ENCODE measurements at regions not wholly inside any gene's neighbourhood (a gene's known extent, or its start where the extent isn't known, plus 50 kb on each side); places are given as distances from the start of the nearest gene placed in this dataset.

- peaks cover 0 to 2% (median 0%) of the 10 kb centered on the region in 5 donors for H3K9me3 ChIP-seq (ENCODE audit: control insufficient read depth in 5 of 5, low read length in 5 of 5)
- H3K9ac ChIP-seq (ENCODE audit: low read length in 5 of 5): no peak overlapping the region
- H3K27me3 ChIP-seq (ENCODE audit: control insufficient read depth in 5 of 5, insufficient read depth in 4 of 5, low read length in 5 of 5): peaks cover 0 to 6% (median 0%) of the 10 kb centered on the region in 5 donors
- no peaks in the 10 kb centered on the region for H3K36me3 ChIP-seq (ENCODE audit: control insufficient read depth in 5 of 5, insufficient read depth in 5 of 5, low read length in 5 of 5)
- H3K4me3 ChIP-seq (ENCODE audit: low read depth in 1 of 5, low read length in 5 of 5): no peak overlapping the region
- no peak overlapping the region for H3K27ac ChIP-seq (ENCODE audit: low read depth, low read length)
- no peaks in the 10 kb centered on the region for H3K4me1 ChIP-seq (ENCODE audit: control insufficient read depth in 5 of 5, insufficient read depth in 5 of 5, low read length in 5 of 5)
Measured at GRCh38 chr7:153087498-153087897, 327.9 kb downstream of the ACTR3B start.

GRCh38 chr7:153088601-153089000, 329.0 kb downstream of the ACTR3B start:
- Histone ChIP-seq H3K27me3 (ENCODE audit: control insufficient read depth in 5 of 5, insufficient read depth in 4 of 5, low read length in 5 of 5) (peaks cover 0 to 2% (median 0%) of the 10 kb centered on the region in 5 donors), H3K27ac (ENCODE audit: low read depth, low read length) (no peak overlapping the region), H3K9me3 (ENCODE audit: control insufficient read depth in 5 of 5, low read length in 5 of 5) (no peaks in the 10 kb centered on the region), H3K4me1 (ENCODE audit: control insufficient read depth in 5 of 5, insufficient read depth in 5 of 5, low read length in 5 of 5) (no peaks in the 10 kb centered on the region), H3K4me3 (ENCODE audit: low read depth in 1 of 5, low read length in 5 of 5) (no peak overlapping the region), H3K9ac (ENCODE audit: low read length in 5 of 5) (no peak overlapping the region), H3K36me3 (ENCODE audit: control insufficient read depth in 5 of 5, insufficient read depth in 5 of 5, low read length in 5 of 5) (no peaks in the 10 kb centered on the region)

- no peak overlapping the region for H3K9ac ChIP-seq (ENCODE audit: low read length in 5 of 5)
- no peak overlapping the region for H3K27ac ChIP-seq (ENCODE audit: low read depth, low read length)
- H3K9me3 ChIP-seq (ENCODE audit: control insufficient read depth in 5 of 5, low read length in 5 of 5): peaks cover 0 to 3% (median 0%) of the 10 kb centered on the region in 5 donors
- no peaks in the 10 kb centered on the region for H3K27me3 ChIP-seq (ENCODE audit: control insufficient read depth in 5 of 5, insufficient read depth in 4 of 5, low read length in 5 of 5)
- H3K4me3 ChIP-seq (ENCODE audit: low read depth in 1 of 5, low read length in 5 of 5): no peak overlapping the region
- no peaks in the 10 kb centered on the region for H3K36me3 ChIP-seq (ENCODE audit: control insufficient read depth in 5 of 5, insufficient read depth in 5 of 5, low read length in 5 of 5)
- H3K4me1 ChIP-seq (ENCODE audit: control insufficient read depth in 5 of 5, insufficient read depth in 5 of 5, low read length in 5 of 5): no peaks in the 10 kb centered on the region
Measured at GRCh38 chr7:153090209-153090608, 330.7 kb downstream of the ACTR3B start.

- Histone ChIP-seq H3K36me3 (ENCODE audit: control insufficient read depth in 5 of 5, insufficient read depth in 5 of 5, low read length in 5 of 5) (no peaks in the 10 kb centered on the region), H3K9ac (ENCODE audit: low read length in 5 of 5) (no peak overlapping the region), H3K4me1 (ENCODE audit: control insufficient read depth in 5 of 5, insufficient read depth in 5 of 5, low read length in 5 of 5) (no peaks in the 10 kb centered on the region), H3K27me3 (ENCODE audit: control insufficient read depth in 5 of 5, insufficient read depth in 4 of 5, low read length in 5 of 5) (no peaks in the 10 kb centered on the region), H3K27ac (ENCODE audit: low read depth, low read length) (no peak overlapping the region), H3K4me3 (ENCODE audit: low read depth in 1 of 5, low read length in 5 of 5) (no peak overlapping the region), H3K9me3 (ENCODE audit: control insufficient read depth in 5 of 5, low read length in 5 of 5) (peaks cover 0 to 3% (median 0%) of the 10 kb centered on the region in 5 donors)
Measured at GRCh38 chr7:153090764-153091163, 331.2 kb downstream of the ACTR3B start.

- no peak overlapping the region for H3K4me3 ChIP-seq (ENCODE audit: low read depth in 1 of 5, low read length in 5 of 5)
- no peaks in the 10 kb centered on the region for H3K4me1 ChIP-seq (ENCODE audit: control insufficient read depth in 5 of 5, insufficient read depth in 5 of 5, low read length in 5 of 5)
- peaks cover 0 to 3% (median 0%) of the 10 kb centered on the region in 5 donors for H3K9me3 ChIP-seq (ENCODE audit: control insufficient read depth in 5 of 5, low read length in 5 of 5)
- H3K9ac ChIP-seq (ENCODE audit: low read length in 5 of 5): no peak overlapping the region
- H3K36me3 ChIP-seq (ENCODE audit: control insufficient read depth in 5 of 5, insufficient read depth in 5 of 5, low read length in 5 of 5): no peaks in the 10 kb centered on the region
- H3K27me3 ChIP-seq (ENCODE audit: control insufficient read depth in 5 of 5, insufficient read depth in 4 of 5, low read length in 5 of 5): no peaks in the 10 kb centered on the region
- no peak overlapping the region for H3K27ac ChIP-seq (ENCODE audit: low read depth, low read length)
Measured at GRCh38 chr7:153091477-153091876, 331.9 kb downstream of the ACTR3B start.

- Histone ChIP-seq H3K9ac (ENCODE audit: low read length in 5 of 5) (no peak overlapping the region), H3K4me1 (ENCODE audit: control insufficient read depth in 5 of 5, insufficient read depth in 5 of 5, low read length in 5 of 5) (no peaks in the 10 kb centered on the region), H3K27me3 (ENCODE audit: control insufficient read depth in 5 of 5, insufficient read depth in 4 of 5, low read length in 5 of 5) (peaks cover 0 to 2% (median 0%) of the 10 kb centered on the region in 5 donors), H3K9me3 (ENCODE audit: control insufficient read depth in 5 of 5, low read length in 5 of 5) (peaks cover 0 to 3% (median 0%) of the 10 kb centered on the region in 5 donors), H3K27ac (ENCODE audit: low read depth, low read length) (no peak overlapping the region), H3K4me3 (ENCODE audit: low read depth in 1 of 5, low read length in 5 of 5) (no peak overlapping the region), H3K36me3 (ENCODE audit: control insufficient read depth in 5 of 5, insufficient read depth in 5 of 5, low read length in 5 of 5) (no peaks in the 10 kb centered on the region)
Measured at GRCh38 chr7:153097511-153098201, 338.1 kb downstream of the ACTR3B start.

- Histone ChIP-seq H3K4me1 (ENCODE audit: control insufficient read depth in 5 of 5, insufficient read depth in 5 of 5, low read length in 5 of 5) (no peaks in the 10 kb centered on the region), H3K4me3 (ENCODE audit: low read depth in 1 of 5, low read length in 5 of 5) (no peak overlapping the region), H3K9ac (ENCODE audit: low read length in 5 of 5) (no peak overlapping the region), H3K27me3 (ENCODE audit: control insufficient read depth in 5 of 5, insufficient read depth in 4 of 5, low read length in 5 of 5) (peaks cover 0 to 5% (median 0%) of the 10 kb centered on the region in 5 donors), H3K9me3 (ENCODE audit: control insufficient read depth in 5 of 5, low read length in 5 of 5) (peaks cover 0 to 3% (median 0%) of the 10 kb centered on the region in 5 donors), H3K27ac (ENCODE audit: low read depth, low read length) (no peak overlapping the region), H3K36me3 (ENCODE audit: control insufficient read depth in 5 of 5, insufficient read depth in 5 of 5, low read length in 5 of 5) (no peaks in the 10 kb centered on the region)
Measured at GRCh38 chr7:153099235-153099634, 339.7 kb downstream of the ACTR3B start.

GRCh38 chr7:153100691-153101237, 341.2 kb downstream of the ACTR3B start:
- Histone ChIP-seq H3K36me3 (ENCODE audit: control insufficient read depth in 5 of 5, insufficient read depth in 5 of 5, low read length in 5 of 5) (no peaks in the 10 kb centered on the region), H3K9ac (ENCODE audit: low read length in 5 of 5) (no peak overlapping the region), H3K27me3 (ENCODE audit: control insufficient read depth in 5 of 5, insufficient read depth in 4 of 5, low read length in 5 of 5) (peaks cover 0 to 5% (median 0%) of the 10 kb centered on the region in 5 donors), H3K9me3 (ENCODE audit: control insufficient read depth in 5 of 5, low read length in 5 of 5) (peaks cover 0 to 2% (median 0%) of the 10 kb centered on the region in 5 donors), H3K27ac (ENCODE audit: low read depth, low read length) (no peak overlapping the region), H3K4me1 (ENCODE audit: control insufficient read depth in 5 of 5, insufficient read depth in 5 of 5, low read length in 5 of 5) (no peaks in the 10 kb centered on the region), H3K4me3 (ENCODE audit: low read depth in 1 of 5, low read length in 5 of 5) (no peak overlapping the region)

- peaks cover 0 to 5% (median 0%) of the 10 kb centered on the region in 5 donors for H3K27me3 ChIP-seq (ENCODE audit: control insufficient read depth in 5 of 5, insufficient read depth in 4 of 5, low read length in 5 of 5)
- H3K4me3 ChIP-seq (ENCODE audit: low read depth in 1 of 5, low read length in 5 of 5): no peak overlapping the region
- H3K4me1 ChIP-seq (ENCODE audit: control insufficient read depth in 5 of 5, insufficient read depth in 5 of 5, low read length in 5 of 5): no peaks in the 10 kb centered on the region
- H3K9me3 ChIP-seq (ENCODE audit: control insufficient read depth in 5 of 5, low read length in 5 of 5): peaks cover 0 to 2% (median 0%) of the 10 kb centered on the region in 5 donors
- no peak overlapping the region for H3K27ac ChIP-seq (ENCODE audit: low read depth, low read length)
- H3K36me3 ChIP-seq (ENCODE audit: control insufficient read depth in 5 of 5, insufficient read depth in 5 of 5, low read length in 5 of 5): no peaks in the 10 kb centered on the region
- no peak overlapping the region for H3K9ac ChIP-seq (ENCODE audit: low read length in 5 of 5)
Measured at GRCh38 chr7:153103202-153103601, 343.6 kb downstream of the ACTR3B start.

GRCh38 chr7:153107826-153108225, 348.3 kb downstream of the ACTR3B start:
- Histone ChIP-seq H3K9ac (ENCODE audit: low read length in 5 of 5) (no peak overlapping the region), H3K9me3 (ENCODE audit: control insufficient read depth in 5 of 5, low read length in 5 of 5) (peaks cover 0 to 2% (median 0%) of the 10 kb centered on the region in 5 donors), H3K27ac (ENCODE audit: low read depth, low read length) (no peak overlapping the region), H3K4me3 (ENCODE audit: low read depth in 1 of 5, low read length in 5 of 5) (no peak overlapping the region), H3K4me1 (ENCODE audit: control insufficient read depth in 5 of 5, insufficient read depth in 5 of 5, low read length in 5 of 5) (no peaks in the 10 kb centered on the region), H3K27me3 (ENCODE audit: control insufficient read depth in 5 of 5, insufficient read depth in 4 of 5, low read length in 5 of 5) (peaks cover 0 to 4% (median 2%) of the 10 kb centered on the region in 5 donors), H3K36me3 (ENCODE audit: control insufficient read depth in 5 of 5, insufficient read depth in 5 of 5, low read length in 5 of 5) (no peaks in the 10 kb centered on the region)
